Psoas muscle (tissue), 7 donors: ENCODE measurements at regions not wholly inside any gene's neighbourhood (a gene's known extent, or its start where the extent isn't known, plus 50 kb on each side); places are given as distances from the start of the nearest gene placed in this dataset.

Experiments used
- ATAC-seq, 4 donors: fragments of 200-7000 bp; cut with Tn5 transposase; one replicate each; pipeline ENCODE4 v1.9.1; 2020; ENCODE audit warnings: moderate library complexity in 3 of 4, mild to moderate bottlenecking in 2 of 4
- DNase-seq, 2 donors: peaks; one replicate each; pipeline ENCODE4 v3.0.0-alpha.2; 2020
- H3K27ac ChIP-seq: fragments of 200-600 bp; one replicate; pipeline ENCODE4 v1.8.0; 2022
- H3K27me3 ChIP-seq, 3 donors: fragments of 200-600 bp in 1 of 3; one replicate each; pipeline versions ENCODE4 v1.6.1 to v1.8.0; 2013 to 2022; ENCODE audit warnings: low read length in 2 of 3, mild to moderate bottlenecking in 2 of 3, moderate library complexity in 1 of 3; ENCODE audit not compliant: insufficient read depth in 3 of 3
- H3K36me3 ChIP-seq, 2 donors: fragments of 200-600 bp in 1 of 2; one replicate each; pipeline versions ENCODE4 v1.6.1 to v1.8.0; 2013 to 2022; ENCODE audit warnings: low read depth in 1 of 2, mild to moderate bottlenecking in 1 of 2, moderate library complexity in 1 of 2; ENCODE audit not compliant: insufficient read depth in 1 of 2
- H3K4me1 ChIP-seq: fragments of 200-600 bp; one replicate; pipeline ENCODE4 v1.8.0; 2022
- H3K4me3 ChIP-seq: fragments of 200-600 bp; one replicate; pipeline ENCODE4 v1.8.0; 2022; ENCODE audit warnings: mild to moderate bottlenecking
- H3K9me3 ChIP-seq: fragments of 200-600 bp; one replicate; pipeline ENCODE4 v1.8.0; 2022
- WGBS, 3 donors: extraction: QIAGEN DNeasy Blood & Tissue Kit; methylation state at CpG; one replicate each; pipeline versions ENCODE4 v1.1.6 to v1.1.7; 2013; 5-methylcytosine and 5-hydroxymethylcytosine counted together
- intact Hi-C, 2 donors: fragments of 100-400 bp; cut with DNase I; formaldehyde crosslinking; loops; one replicate each; pipeline versions ENCODE4 v1.11.0 to v1.14.2; 2022
- TF ChIP-seq, protein P1 (sequence below): fragments of 200-600 bp; IDR thresholded peaks from one replicate; pipeline ENCODE4 v1.8.0; 2022; ENCODE audit warnings: antibody characterized with exemption
- donor health status: healthy with polysubstance abuse.
- donor health status: DM: no; HTN: no; CAD: no; lungs with moderate emphysema.
- donor health status: Bipolar disorder and iron deficiency.
- donor health status: healthy.
- donor health status: DM: yes; HTN: yes; CAD: no.
- donor health status: DM: no; HTN: no; CAD: no.
- donor health status: DM: yes; HTN: yes; CAD: no.

DNA sequence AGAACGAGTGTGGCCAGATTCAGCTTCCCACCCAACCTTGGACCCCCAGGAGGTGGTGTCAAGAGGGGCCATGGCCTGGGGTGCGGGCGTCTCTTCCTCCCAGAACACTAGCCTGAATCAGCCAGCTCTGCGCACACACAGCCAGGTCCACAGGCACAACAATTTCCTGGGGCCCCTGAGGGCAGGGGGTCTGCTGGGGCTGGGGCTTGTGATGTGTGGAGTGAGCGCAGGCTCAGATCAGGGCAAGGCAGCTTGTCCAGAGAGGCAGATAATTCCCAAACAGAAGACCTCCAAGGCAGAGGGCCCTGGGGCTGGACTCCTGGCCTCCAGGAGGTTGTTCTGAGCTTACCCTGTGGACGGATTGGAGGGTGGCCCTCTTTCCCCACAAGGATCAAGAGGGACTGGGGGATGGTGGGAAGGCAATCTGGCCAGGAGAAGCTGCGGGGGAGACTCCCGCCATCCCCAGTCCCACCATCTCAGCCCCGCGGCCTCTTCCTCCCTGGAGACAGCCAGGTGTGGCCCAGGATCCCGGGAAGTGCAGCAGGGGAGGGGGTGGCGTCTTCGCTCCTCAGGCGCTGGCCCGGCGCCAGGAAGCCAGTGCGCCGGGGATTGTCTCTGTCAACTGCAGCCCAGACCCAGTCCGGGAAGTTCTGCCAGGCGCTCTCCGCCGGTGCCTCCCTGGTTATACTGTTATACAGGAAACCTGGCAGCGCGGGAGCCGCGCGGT, 52.0 kb upstream of the AMZ2 start:
- ATAC-seq: no peak
- TF ChIP-seq, protein P1, sequence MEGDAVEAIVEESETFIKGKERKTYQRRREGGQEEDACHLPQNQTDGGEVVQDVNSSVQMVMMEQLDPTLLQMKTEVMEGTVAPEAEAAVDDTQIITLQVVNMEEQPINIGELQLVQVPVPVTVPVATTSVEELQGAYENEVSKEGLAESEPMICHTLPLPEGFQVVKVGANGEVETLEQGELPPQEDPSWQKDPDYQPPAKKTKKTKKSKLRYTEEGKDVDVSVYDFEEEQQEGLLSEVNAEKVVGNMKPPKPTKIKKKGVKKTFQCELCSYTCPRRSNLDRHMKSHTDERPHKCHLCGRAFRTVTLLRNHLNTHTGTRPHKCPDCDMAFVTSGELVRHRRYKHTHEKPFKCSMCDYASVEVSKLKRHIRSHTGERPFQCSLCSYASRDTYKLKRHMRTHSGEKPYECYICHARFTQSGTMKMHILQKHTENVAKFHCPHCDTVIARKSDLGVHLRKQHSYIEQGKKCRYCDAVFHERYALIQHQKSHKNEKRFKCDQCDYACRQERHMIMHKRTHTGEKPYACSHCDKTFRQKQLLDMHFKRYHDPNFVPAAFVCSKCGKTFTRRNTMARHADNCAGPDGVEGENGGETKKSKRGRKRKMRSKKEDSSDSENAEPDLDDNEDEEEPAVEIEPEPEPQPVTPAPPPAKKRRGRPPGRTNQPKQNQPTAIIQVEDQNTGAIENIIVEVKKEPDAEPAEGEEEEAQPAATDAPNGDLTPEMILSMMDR: no peak
- H3K9me3 ChIP-seq: no peaks in the 10 kb centered on the region
- H3K27me3 ChIP-seq: peaks cover 0 to 54% (median 38%) of the 10 kb centered on the region in 3 donors
- peak in 1 of 2 donors; percentile 34 for DNase-seq
- peaks cover 29% of the 10 kb centered on the region for H3K4me1 ChIP-seq
- H3K36me3 ChIP-seq: no peaks in the 10 kb centered on the region
- intact Hi-C loops: loop anchor here in 1 of 2 donors (2.0 kb wide), 1 partner anchor 21 kb away; no protein-coding TSS in a partner anchor
- peak overlapping the region; percentile 66 for H3K4me3 ChIP-seq
- H3K27ac ChIP-seq: no peak overlapping the region
- 18 to 21% (median 20%) methylated on average over 21 to 27 of the region's 27 CpGs for WGBS, 3 donors

DNA sequence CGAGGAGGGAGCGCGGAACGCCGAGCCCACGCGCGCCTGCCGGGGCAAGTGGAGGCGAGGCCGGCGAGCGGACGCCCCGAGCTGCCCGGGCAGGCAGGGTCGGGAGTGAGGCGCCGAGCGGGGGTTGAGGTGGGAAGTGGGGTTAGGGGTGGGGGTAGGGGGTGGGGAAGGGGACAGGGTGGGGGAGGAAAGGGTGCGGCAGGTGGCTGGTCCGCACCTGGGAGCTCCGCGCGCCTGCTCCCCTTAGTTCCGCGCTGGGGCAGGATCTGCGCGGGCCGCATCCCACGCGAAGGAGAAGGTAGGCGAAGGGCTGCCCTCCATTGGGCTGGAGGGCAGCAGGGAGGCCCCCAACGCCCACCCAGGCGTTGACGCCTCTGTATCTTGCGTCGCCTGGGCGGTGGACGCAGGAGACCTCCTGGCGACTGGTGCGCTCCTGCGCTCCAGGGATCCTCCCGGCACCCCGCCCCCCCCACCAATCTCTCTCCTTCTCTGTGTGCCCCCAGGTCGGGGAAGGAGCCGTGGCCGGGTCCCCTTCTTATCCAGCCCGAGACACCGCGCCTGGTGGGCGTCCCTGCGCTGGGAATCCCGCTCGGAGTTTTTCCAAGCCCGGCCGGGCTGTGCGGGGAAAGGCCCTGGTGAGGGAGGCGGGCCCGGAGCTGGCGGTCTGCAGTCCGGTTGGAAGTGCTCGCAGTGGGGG, 51.3 kb upstream of the AMZ2 start:
- peak in 3 of 4 donors; percentile 1 to 21 (median 9) for ATAC-seq

DNA sequence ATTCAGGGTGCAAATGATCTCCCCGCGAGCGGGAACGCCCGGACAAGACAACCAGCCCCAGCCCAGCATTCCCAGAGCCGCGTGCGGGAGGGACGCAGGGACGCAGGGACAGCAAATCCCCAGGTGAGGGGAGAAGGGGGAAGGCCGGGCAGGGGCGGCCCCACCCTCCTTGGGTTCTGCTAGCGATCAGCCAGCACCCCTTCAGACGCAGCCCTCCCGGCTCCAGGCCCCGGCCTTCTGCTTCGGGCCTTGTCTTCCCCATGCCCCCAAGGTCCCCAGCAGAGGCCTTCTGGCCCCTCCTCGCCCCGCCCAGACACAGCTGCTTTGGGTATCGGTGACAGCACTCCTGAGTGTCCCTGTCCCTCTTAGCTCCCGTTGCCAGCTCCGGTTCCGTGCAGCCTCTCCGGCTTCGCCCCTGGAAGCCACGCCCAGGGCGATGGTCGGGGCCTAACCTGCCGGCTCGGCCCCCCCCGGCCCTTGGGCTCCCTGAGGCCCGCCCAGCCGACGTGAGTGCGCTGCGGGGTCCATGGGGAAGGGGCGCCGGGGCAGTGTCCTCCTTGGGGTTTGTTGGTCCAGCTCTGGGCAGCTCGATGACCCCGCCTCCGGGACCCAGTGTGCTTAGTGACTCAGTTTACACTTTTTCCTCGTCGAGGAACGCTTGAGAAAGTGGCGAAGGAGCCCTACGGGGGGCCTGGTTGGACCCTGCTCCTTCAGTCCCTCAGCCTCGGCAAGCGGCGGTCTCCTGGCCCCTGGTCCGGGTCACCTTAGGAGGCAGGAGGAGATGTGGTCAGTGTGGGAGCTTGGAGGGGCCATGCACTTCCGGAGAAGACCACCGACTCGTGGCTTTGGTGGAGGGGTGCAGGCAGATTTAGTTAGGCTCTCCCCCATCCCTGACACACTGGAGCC, 50.5 kb upstream of the AMZ2 start:
- Histone ChIP-seq H3K27me3 (peaks cover 0 to 54% (median 38%) of the 10 kb centered on the region in 3 donors), H3K27ac (no peak overlapping the region), H3K9me3 (no peaks in the 10 kb centered on the region), H3K4me1 (peaks cover 29% of the 10 kb centered on the region), H3K36me3 (no peaks in the 10 kb centered on the region), H3K4me3 (peak overlapping the region; percentile 66)
- DNase-seq: peak; percentile 36 to 70
- WGBS, 3 donors: 2% methylated on average over 44 to 53 of the region's 53 CpGs
- TF ChIP-seq, protein P1: no peak
- intact Hi-C loops: loop anchor here in 1 of 2 donors (2.0 kb wide), 1 partner anchor 23 kb away; no protein-coding TSS in a partner anchor
- ATAC-seq: peak; percentile 26 to 51 (median 43)

More for the DNA sequence above, 51.3 kb upstream of the AMZ2 start:
- H3K9me3 ChIP-seq: no peaks in the 10 kb centered on the region
- TF ChIP-seq, protein P1: no peak
- WGBS, 3 donors: 0 to 1% (median 1%) methylated on average over 16 to 63 of the region's 63 CpGs
- peak overlapping the region; percentile 66 for H3K4me3 ChIP-seq
- DNase-seq: no peak
- H3K4me1 ChIP-seq: peaks cover 29% of the 10 kb centered on the region
- peaks cover 0 to 54% (median 38%) of the 10 kb centered on the region in 3 donors for H3K27me3 ChIP-seq
- no peaks in the 10 kb centered on the region for H3K36me3 ChIP-seq
- no peak overlapping the region for H3K27ac ChIP-seq
- intact Hi-C loops: loop anchor here in 1 of 2 donors (2.0 kb wide), 1 partner anchor 22 kb away; no protein-coding TSS in a partner anchor

DNA sequence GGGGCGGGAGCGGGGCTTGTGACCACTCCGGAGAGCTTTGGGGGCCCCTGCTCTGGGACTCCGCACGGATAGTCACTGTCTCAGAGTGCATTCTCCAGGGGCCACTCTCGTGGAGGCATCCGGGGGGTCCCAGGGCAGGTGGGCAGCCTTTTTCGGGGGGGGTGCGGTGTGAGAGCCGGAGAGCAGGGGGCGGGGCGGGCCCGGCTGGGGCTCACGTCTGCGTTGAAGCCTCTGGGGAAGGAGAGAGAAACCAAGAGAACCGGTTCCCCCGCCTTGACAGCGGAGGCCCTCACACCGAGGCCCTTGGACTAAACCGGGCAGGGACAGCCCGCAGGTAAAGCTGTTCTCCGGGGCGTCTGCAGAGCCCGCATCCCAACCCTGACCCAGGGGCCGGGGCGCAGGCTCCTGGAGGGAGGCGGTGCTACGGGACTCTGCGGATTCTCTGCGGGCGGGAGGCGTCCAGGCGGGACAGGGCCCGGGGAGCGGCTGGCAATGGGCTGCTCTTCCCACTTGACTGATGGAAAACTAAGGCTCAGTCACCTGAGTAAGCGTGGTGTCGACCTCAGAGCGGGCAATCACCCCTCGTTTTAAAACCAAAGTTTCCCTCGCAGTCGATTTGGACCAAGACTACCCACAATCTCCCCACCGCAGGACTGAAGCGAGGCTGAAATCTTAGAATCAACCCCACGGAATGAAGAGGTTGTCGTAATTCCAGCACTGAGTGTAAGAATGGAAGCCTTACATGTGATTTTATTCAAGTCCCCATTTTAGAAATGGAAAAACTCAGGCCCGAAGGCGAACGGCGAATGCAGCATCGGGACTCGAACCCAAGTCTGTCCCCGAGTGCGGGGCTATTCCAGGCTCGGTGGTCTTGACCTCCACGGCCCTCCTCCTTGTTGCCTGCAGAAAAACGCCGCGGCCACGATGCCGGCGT, 49.6 kb upstream of the AMZ2 start:
- peak overlapping the region; percentile 66 for H3K4me3 ChIP-seq
- TF ChIP-seq, protein P1: no peak
- intact Hi-C loops: loop anchor here in 1 of 2 donors (2.0 kb wide), 1 partner anchor 23 kb away; no protein-coding TSS in a partner anchor
- no peak overlapping the region for H3K27ac ChIP-seq
- H3K27me3 ChIP-seq: peaks cover 0 to 54% (median 38%) of the 10 kb centered on the region in 3 donors
- DNase-seq (no peak), ATAC-seq (no peak)
- no peaks in the 10 kb centered on the region for H3K9me3 ChIP-seq
- H3K36me3 ChIP-seq: no peaks in the 10 kb centered on the region
- 9 to 11% (median 10%) methylated on average over 53 to 61 of the region's 61 CpGs for WGBS, 3 donors
- peaks cover 29% of the 10 kb centered on the region for H3K4me1 ChIP-seq
